22Rv1 (cell line): ENCODE measurements at regions not wholly inside any gene's neighbourhood (a gene's known extent, or its start where the extent isn't known, plus 50 kb on each side); places are given as distances from the start of the nearest gene placed in this dataset.

Experiments used
- ZFX ChIP-seq: fragments of 450-650 bp; IDR thresholded peaks from 2 replicates; pipeline ENCODE4 v1.6.1; 2017; ENCODE audit warnings: antibody characterized with exemption, borderline replicate concordance
- TF ChIP-seq, protein P1 (sequence below): fragments of 450-650 bp; IDR thresholded peaks from 2 replicates; pipeline ENCODE4 v1.5.1; 2017; ENCODE audit warnings: mild to moderate bottlenecking

DNA sequence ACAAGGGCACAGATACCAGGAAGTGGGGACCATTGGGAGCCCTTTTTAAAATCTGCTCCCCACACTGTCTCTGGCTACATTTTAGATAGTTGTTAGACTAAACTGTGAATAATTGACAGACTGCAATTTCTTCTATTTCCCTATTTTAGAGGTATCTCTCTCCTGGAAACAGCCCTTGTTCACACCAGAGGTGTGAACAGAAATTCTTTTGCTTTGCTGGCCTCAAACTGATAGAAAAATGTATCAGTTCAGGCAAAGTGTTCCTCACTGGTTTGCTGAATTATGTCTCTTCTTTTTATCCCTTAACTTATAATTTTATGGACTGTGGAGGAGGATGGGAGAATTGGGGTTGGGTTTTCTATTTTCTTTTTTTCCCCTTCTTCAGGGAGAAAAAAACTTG lies 513.2 kb upstream of the SULF2 start:
- TF ChIP-seq, protein P1, sequence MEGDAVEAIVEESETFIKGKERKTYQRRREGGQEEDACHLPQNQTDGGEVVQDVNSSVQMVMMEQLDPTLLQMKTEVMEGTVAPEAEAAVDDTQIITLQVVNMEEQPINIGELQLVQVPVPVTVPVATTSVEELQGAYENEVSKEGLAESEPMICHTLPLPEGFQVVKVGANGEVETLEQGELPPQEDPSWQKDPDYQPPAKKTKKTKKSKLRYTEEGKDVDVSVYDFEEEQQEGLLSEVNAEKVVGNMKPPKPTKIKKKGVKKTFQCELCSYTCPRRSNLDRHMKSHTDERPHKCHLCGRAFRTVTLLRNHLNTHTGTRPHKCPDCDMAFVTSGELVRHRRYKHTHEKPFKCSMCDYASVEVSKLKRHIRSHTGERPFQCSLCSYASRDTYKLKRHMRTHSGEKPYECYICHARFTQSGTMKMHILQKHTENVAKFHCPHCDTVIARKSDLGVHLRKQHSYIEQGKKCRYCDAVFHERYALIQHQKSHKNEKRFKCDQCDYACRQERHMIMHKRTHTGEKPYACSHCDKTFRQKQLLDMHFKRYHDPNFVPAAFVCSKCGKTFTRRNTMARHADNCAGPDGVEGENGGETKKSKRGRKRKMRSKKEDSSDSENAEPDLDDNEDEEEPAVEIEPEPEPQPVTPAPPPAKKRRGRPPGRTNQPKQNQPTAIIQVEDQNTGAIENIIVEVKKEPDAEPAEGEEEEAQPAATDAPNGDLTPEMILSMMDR = no peak
- TF ChIP-seq ZFX = no peak
